Activated T-helper 17 cell treated with anti-CD3 and anti-CD28 coated beads, Interleukin-2, amount 50 U/mL, for 72 hours (primary cell): ENCODE measurements at regions not wholly inside any gene's neighbourhood (a gene's known extent, or its start where the extent isn't known, plus 50 kb on each side); places are given as distances from the start of the nearest gene placed in this dataset.

ENCODE experiments used
- ATAC-seq: fragments of 150-1000 bp; cut with Tn5 transposase; replicated peaks from 2 replicates; pipeline ENCODE4 v1.10.0; 2021; ENCODE audit warnings: mild to moderate bottlenecking, moderate library complexity
- H3K27ac Mint-ChIP-seq: one replicate; pipeline ENCODE4 v1.8.0; 2022; ENCODE audit warnings: mixed read lengths
- H3K27me3 Mint-ChIP-seq: one replicate; pipeline ENCODE4 v1.8.0; 2022; ENCODE audit warnings: mixed read lengths
- H3K36me3 Mint-ChIP-seq: one replicate; pipeline ENCODE4 v1.8.0; 2022; ENCODE audit warnings: low read depth, mild to moderate bottlenecking, mixed read lengths
- H3K4me1 Mint-ChIP-seq: one replicate; pipeline ENCODE4 v1.8.0; 2022; ENCODE audit warnings: mixed read lengths
- H3K4me3 Mint-ChIP-seq: one replicate; pipeline ENCODE4 v1.8.0; 2022; ENCODE audit warnings: mild to moderate bottlenecking, mixed read lengths
- H3K9me3 Mint-ChIP-seq: one replicate; pipeline ENCODE4 v1.8.0; 2022; ENCODE audit warnings: mixed read lengths

GRCh38 chr14:96997996-96998395 is 200.8 kb downstream of the VRK1 start:
- no peak for ATAC-seq
- H3K27me3 Mint-ChIP-seq, result peaks cover 4% of the 10 kb centered on the region
- no peak overlapping the region for H3K4me3 Mint-ChIP-seq
- no peaks in the 10 kb centered on the region for H3K36me3 Mint-ChIP-seq
- H3K9me3 Mint-ChIP-seq, result peaks cover 4% of the 10 kb centered on the region
- H3K4me1 Mint-ChIP-seq, result no peaks in the 10 kb centered on the region
- no peak overlapping the region for H3K27ac Mint-ChIP-seq

GRCh38 chr14:96999654-97000155 is 202.5 kb downstream of the VRK1 start:
- Mint-ChIP-seq H3K4me1 (no peaks in the 10 kb centered on the region), H3K27ac (no peak overlapping the region), H3K36me3 (no peaks in the 10 kb centered on the region), H3K4me3 (no peak overlapping the region), H3K9me3 (peaks cover 7% of the 10 kb centered on the region), H3K27me3 (no peaks in the 10 kb centered on the region)
- no peak for ATAC-seq

GRCh38 chr14:97002454-97002853 is 205.3 kb downstream of the VRK1 start:
- no peaks in the 10 kb centered on the region for H3K36me3 Mint-ChIP-seq
- H3K27ac Mint-ChIP-seq, result no peak overlapping the region
- H3K27me3 Mint-ChIP-seq, result no peaks in the 10 kb centered on the region
- H3K9me3 Mint-ChIP-seq, result peaks cover 7% of the 10 kb centered on the region
- no peak overlapping the region for H3K4me3 Mint-ChIP-seq
- no peak for ATAC-seq
- no peaks in the 10 kb centered on the region for H3K4me1 Mint-ChIP-seq

GRCh38 chr14:97005934-97006333 is 208.8 kb downstream of the VRK1 start:
- Mint-ChIP-seq H3K36me3 (no peaks in the 10 kb centered on the region), H3K27me3 (peaks cover 9% of the 10 kb centered on the region), H3K9me3 (peaks cover 7% of the 10 kb centered on the region), H3K4me3 (no peak overlapping the region), H3K27ac (no peak overlapping the region), H3K4me1 (peaks cover 5% of the 10 kb centered on the region)
- ATAC-seq, result no peak

- no peak for ATAC-seq
- H3K4me3 Mint-ChIP-seq, result no peak overlapping the region
- no peaks in the 10 kb centered on the region for H3K36me3 Mint-ChIP-seq
- no peak overlapping the region for H3K27ac Mint-ChIP-seq
- peaks cover 10% of the 10 kb centered on the region for H3K27me3 Mint-ChIP-seq
- H3K4me1 Mint-ChIP-seq, result peaks cover 6% of the 10 kb centered on the region
- H3K9me3 Mint-ChIP-seq, result no peaks in the 10 kb centered on the region
These were observed 213.4 kb downstream of the VRK1 start for GRCh38 chr14:97010491-97011160.

GRCh38 chr14:97013878-97014277 is 216.7 kb downstream of the VRK1 start:
- no peaks in the 10 kb centered on the region for H3K36me3 Mint-ChIP-seq

GRCh38 chr14:97021001-97021400 is 223.8 kb downstream of the VRK1 start:
- no peak overlapping the region for H3K4me3 Mint-ChIP-seq
- H3K27me3 Mint-ChIP-seq, result no peaks in the 10 kb centered on the region
- H3K36me3 Mint-ChIP-seq, result no peaks in the 10 kb centered on the region
- H3K9me3 Mint-ChIP-seq, result no peaks in the 10 kb centered on the region
- ATAC-seq, result no peak
- peaks cover 6% of the 10 kb centered on the region for H3K4me1 Mint-ChIP-seq
- peak overlapping the region; percentile 41 for H3K27ac Mint-ChIP-seq

More at GRCh38 chr14:97013878-97014277, 216.7 kb downstream of the VRK1 start:
- Mint-ChIP-seq H3K9me3 (no peaks in the 10 kb centered on the region), H3K27me3 (peaks cover 10% of the 10 kb centered on the region), H3K4me1 (peaks cover 6% of the 10 kb centered on the region), H3K27ac (no peak overlapping the region), H3K4me3 (no peak overlapping the region)
- ATAC-seq, result no peak

- Mint-ChIP-seq H3K27me3 (no peaks in the 10 kb centered on the region), H3K27ac (no peak overlapping the region), H3K4me3 (no peak overlapping the region), H3K4me1 (peaks cover 6% of the 10 kb centered on the region), H3K9me3 (no peaks in the 10 kb centered on the region), H3K36me3 (no peaks in the 10 kb centered on the region)
- no peak for ATAC-seq
These were observed 224.5 kb downstream of the VRK1 start for GRCh38 chr14:97021571-97022168.

- no peaks in the 10 kb centered on the region for H3K27me3 Mint-ChIP-seq
- H3K27ac Mint-ChIP-seq, result no peak overlapping the region
- H3K9me3 Mint-ChIP-seq, result no peaks in the 10 kb centered on the region
- no peaks in the 10 kb centered on the region for H3K36me3 Mint-ChIP-seq
- H3K4me1 Mint-ChIP-seq, result peaks cover 6% of the 10 kb centered on the region
- ATAC-seq, result no peak
- no peak overlapping the region for H3K4me3 Mint-ChIP-seq
These were observed 225.6 kb downstream of the VRK1 start for GRCh38 chr14:97022741-97023140.

- H3K27ac Mint-ChIP-seq, result no peak overlapping the region
- H3K27me3 Mint-ChIP-seq, result no peaks in the 10 kb centered on the region
- H3K9me3 Mint-ChIP-seq, result no peaks in the 10 kb centered on the region
- no peak overlapping the region for H3K4me3 Mint-ChIP-seq
- no peak for ATAC-seq
- no peaks in the 10 kb centered on the region for H3K36me3 Mint-ChIP-seq
- H3K4me1 Mint-ChIP-seq, result peaks cover 12% of the 10 kb centered on the region
These were observed 226.7 kb downstream of the VRK1 start for GRCh38 chr14:97023871-97024270.

GRCh38 chr14:97024300-97024699 is 227.1 kb downstream of the VRK1 start:
- no peaks in the 10 kb centered on the region for H3K27me3 Mint-ChIP-seq
- peaks cover 12% of the 10 kb centered on the region for H3K4me1 Mint-ChIP-seq
- H3K4me3 Mint-ChIP-seq, result no peak overlapping the region
- no peak for ATAC-seq
- no peaks in the 10 kb centered on the region for H3K36me3 Mint-ChIP-seq
- H3K27ac Mint-ChIP-seq, result no peak overlapping the region
- no peaks in the 10 kb centered on the region for H3K9me3 Mint-ChIP-seq

GRCh38 chr14:97025722-97026121 is 228.5 kb downstream of the VRK1 start:
- H3K27me3 Mint-ChIP-seq, result peaks cover 3% of the 10 kb centered on the region
- no peak overlapping the region for H3K27ac Mint-ChIP-seq
- H3K36me3 Mint-ChIP-seq, result no peaks in the 10 kb centered on the region
- no peaks in the 10 kb centered on the region for H3K9me3 Mint-ChIP-seq
- peaks cover 12% of the 10 kb centered on the region for H3K4me1 Mint-ChIP-seq
- no peak overlapping the region for H3K4me3 Mint-ChIP-seq
- no peak for ATAC-seq

- no peaks in the 10 kb centered on the region for H3K9me3 Mint-ChIP-seq
- no peaks in the 10 kb centered on the region for H3K36me3 Mint-ChIP-seq
- H3K27me3 Mint-ChIP-seq, result peaks cover 11% of the 10 kb centered on the region
- no peak for ATAC-seq
- peaks cover 6% of the 10 kb centered on the region for H3K4me1 Mint-ChIP-seq
- no peak overlapping the region for H3K27ac Mint-ChIP-seq
- H3K4me3 Mint-ChIP-seq, result no peak overlapping the region
These were observed 230.2 kb downstream of the VRK1 start for GRCh38 chr14:97027256-97027999.

- ATAC-seq, result no peak
- no peaks in the 10 kb centered on the region for H3K9me3 Mint-ChIP-seq
- peaks cover 13% of the 10 kb centered on the region for H3K27me3 Mint-ChIP-seq
- H3K4me3 Mint-ChIP-seq, result no peak overlapping the region
- no peak overlapping the region for H3K27ac Mint-ChIP-seq
- H3K4me1 Mint-ChIP-seq, result peaks cover 6% of the 10 kb centered on the region
- no peaks in the 10 kb centered on the region for H3K36me3 Mint-ChIP-seq
These were observed 231.2 kb downstream of the VRK1 start for GRCh38 chr14:97028382-97028781.

- ATAC-seq, result no peak
- Mint-ChIP-seq H3K27me3 (peaks cover 13% of the 10 kb centered on the region), H3K4me3 (no peak overlapping the region), H3K36me3 (no peaks in the 10 kb centered on the region), H3K27ac (no peak overlapping the region), H3K9me3 (no peaks in the 10 kb centered on the region), H3K4me1 (peaks cover 6% of the 10 kb centered on the region)
These were observed 232.6 kb downstream of the VRK1 start for GRCh38 chr14:97029800-97030199.
